Psoas muscle (tissue), 7 donors: ENCODE measurements at regions not wholly inside any gene's neighbourhood (a gene's known extent, or its start where the extent isn't known, plus 50 kb on each side); places are given as distances from the start of the nearest gene placed in this dataset.
"Not testable (repeated sequence)": the region's sequence is repeated elsewhere in the genome, so short reads cannot be mapped to it uniquely, and the experiment has no call there.

Source experiments
- ATAC-seq, 4 donors: fragments of 200-7000 bp; cut with Tn5 transposase; one replicate each; pipeline ENCODE4 v1.9.1; 2020; ENCODE audit warnings: moderate library complexity in 3 of 4, mild to moderate bottlenecking in 2 of 4
- DNase-seq, 2 donors: peaks; one replicate each; pipeline ENCODE4 v3.0.0-alpha.2; 2020
- H3K27ac ChIP-seq: fragments of 200-600 bp; one replicate; pipeline ENCODE4 v1.8.0; 2022
- H3K27me3 ChIP-seq, 3 donors: fragments of 200-600 bp in 1 of 3; one replicate each; pipeline versions ENCODE4 v1.6.1 to v1.8.0; 2013 to 2022; ENCODE audit warnings: low read length in 2 of 3, mild to moderate bottlenecking in 2 of 3, moderate library complexity in 1 of 3; ENCODE audit not compliant: insufficient read depth in 3 of 3
- H3K36me3 ChIP-seq, 2 donors: fragments of 200-600 bp in 1 of 2; one replicate each; pipeline versions ENCODE4 v1.6.1 to v1.8.0; 2013 to 2022; ENCODE audit warnings: low read depth in 1 of 2, mild to moderate bottlenecking in 1 of 2, moderate library complexity in 1 of 2; ENCODE audit not compliant: insufficient read depth in 1 of 2
- H3K4me1 ChIP-seq: fragments of 200-600 bp; one replicate; pipeline ENCODE4 v1.8.0; 2022
- H3K4me3 ChIP-seq: fragments of 200-600 bp; one replicate; pipeline ENCODE4 v1.8.0; 2022; ENCODE audit warnings: mild to moderate bottlenecking
- H3K9me3 ChIP-seq: fragments of 200-600 bp; one replicate; pipeline ENCODE4 v1.8.0; 2022
- WGBS, 3 donors: extraction: QIAGEN DNeasy Blood & Tissue Kit; methylation state at CpG; one replicate each; pipeline versions ENCODE4 v1.1.6 to v1.1.7; 2013; 5-methylcytosine and 5-hydroxymethylcytosine counted together
- intact Hi-C, 2 donors: fragments of 100-400 bp; cut with DNase I; formaldehyde crosslinking; loops; one replicate each; pipeline versions ENCODE4 v1.11.0 to v1.14.2; 2022
- TF ChIP-seq, protein P1 (sequence below): fragments of 200-600 bp; IDR thresholded peaks from one replicate; pipeline ENCODE4 v1.8.0; 2022; ENCODE audit warnings: antibody characterized with exemption
- donor health status: healthy with polysubstance abuse.
- donor health status: DM: no; HTN: no; CAD: no; lungs with moderate emphysema.
- donor health status: Bipolar disorder and iron deficiency.
- donor health status: healthy.
- donor health status: DM: yes; HTN: yes; CAD: no.
- donor health status: DM: no; HTN: no; CAD: no.
- donor health status: DM: yes; HTN: yes; CAD: no.

DNA sequence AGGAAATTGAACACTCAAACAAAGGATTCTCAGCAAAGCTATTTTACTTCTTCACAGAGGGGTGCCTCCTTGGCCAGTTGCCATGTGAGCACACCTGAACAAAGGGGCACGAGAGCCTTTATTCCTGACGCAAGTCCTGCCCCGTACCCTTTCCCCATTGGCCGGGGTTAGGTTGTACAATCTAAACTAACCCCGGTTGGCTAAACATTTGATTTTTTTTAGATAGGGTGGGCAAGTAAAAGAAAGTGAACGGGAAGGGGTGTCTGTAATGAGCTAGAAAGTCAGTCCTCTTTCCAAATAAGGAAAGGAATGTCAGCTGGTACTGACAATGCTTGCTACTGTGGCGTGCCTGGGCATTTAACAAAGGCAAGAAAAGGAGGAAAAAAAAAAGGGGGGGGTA is 135.5 kb upstream of the CDKN3 start:
- ATAC-seq, result no peak
- Histone ChIP-seq H3K36me3 (no peaks in the 10 kb centered on the region), H3K9me3 (no peaks in the 10 kb centered on the region), H3K4me3 (no peak overlapping the region), H3K4me1 (no peaks in the 10 kb centered on the region), H3K27ac (no peak overlapping the region), H3K27me3 (no peaks in the 10 kb centered on the region)
- intact Hi-C loops, result no loop called here
- WGBS, 3 donors, result 72 to 80% (median 76%) methylated on average over 7 of the region's 7 CpGs
- TF ChIP-seq, protein P1, sequence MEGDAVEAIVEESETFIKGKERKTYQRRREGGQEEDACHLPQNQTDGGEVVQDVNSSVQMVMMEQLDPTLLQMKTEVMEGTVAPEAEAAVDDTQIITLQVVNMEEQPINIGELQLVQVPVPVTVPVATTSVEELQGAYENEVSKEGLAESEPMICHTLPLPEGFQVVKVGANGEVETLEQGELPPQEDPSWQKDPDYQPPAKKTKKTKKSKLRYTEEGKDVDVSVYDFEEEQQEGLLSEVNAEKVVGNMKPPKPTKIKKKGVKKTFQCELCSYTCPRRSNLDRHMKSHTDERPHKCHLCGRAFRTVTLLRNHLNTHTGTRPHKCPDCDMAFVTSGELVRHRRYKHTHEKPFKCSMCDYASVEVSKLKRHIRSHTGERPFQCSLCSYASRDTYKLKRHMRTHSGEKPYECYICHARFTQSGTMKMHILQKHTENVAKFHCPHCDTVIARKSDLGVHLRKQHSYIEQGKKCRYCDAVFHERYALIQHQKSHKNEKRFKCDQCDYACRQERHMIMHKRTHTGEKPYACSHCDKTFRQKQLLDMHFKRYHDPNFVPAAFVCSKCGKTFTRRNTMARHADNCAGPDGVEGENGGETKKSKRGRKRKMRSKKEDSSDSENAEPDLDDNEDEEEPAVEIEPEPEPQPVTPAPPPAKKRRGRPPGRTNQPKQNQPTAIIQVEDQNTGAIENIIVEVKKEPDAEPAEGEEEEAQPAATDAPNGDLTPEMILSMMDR, result no peak
- DNase-seq, result no peak

DNA sequence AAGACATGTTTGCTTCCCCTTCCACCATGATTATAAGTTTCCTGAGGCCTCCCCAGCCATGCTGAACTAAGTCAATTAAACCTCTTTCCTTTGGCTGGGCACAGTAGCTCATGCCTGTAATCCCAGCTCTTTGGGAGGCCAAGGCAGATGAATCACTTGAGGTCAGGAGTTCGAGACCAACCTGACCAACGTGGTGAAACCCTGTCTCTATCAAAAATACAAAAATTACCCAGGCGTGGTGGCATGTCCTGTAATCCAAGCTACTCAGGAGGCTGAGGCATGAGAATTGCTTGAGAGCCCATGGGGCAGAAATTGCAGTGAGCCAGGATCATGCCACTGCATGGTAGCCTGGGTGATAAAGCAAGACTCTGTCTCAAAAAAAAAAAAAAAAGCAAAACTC is 130.2 kb upstream of the CDKN3 start:
- H3K27me3 ChIP-seq, H3K4me3 ChIP-seq, H3K4me1 ChIP-seq, DNase-seq, H3K9me3 ChIP-seq, H3K27ac ChIP-seq, intact Hi-C loops, H3K36me3 ChIP-seq, ATAC-seq: not testable (repeated sequence)
- WGBS, 3 donors, result 85 to 96% (median 86%) methylated on average over 3 of the region's 3 CpGs

DNA sequence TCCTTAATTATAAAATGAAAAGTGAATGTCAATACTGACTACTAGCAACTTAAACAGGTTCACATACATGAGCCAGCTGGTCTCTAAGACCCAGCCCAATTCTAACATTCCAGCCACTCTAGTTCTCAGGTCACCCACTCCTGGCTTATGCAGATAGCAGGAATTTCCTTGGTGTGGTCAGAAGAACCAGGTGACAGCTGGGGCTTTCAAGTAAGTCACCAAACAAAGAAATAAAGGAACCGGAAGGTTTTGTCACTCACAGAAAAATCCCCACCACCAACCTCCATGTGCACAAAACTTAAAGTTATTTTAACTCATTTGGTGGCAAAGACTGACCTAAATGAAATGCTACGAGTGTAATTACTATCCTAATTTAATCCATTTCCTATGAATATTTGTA is 129.6 kb upstream of the CDKN3 start:
- no peak overlapping the region for H3K27ac ChIP-seq
- intact Hi-C loops, result no loop called here
- no peak for ATAC-seq
- no peaks in the 10 kb centered on the region for H3K36me3 ChIP-seq
- no peaks in the 10 kb centered on the region for H3K27me3 ChIP-seq
- no peak for DNase-seq
- 65 to 79% (median 75%) methylated on average over 2 of the region's 2 CpGs for WGBS, 3 donors
- H3K4me1 ChIP-seq, result no peaks in the 10 kb centered on the region
- no peak overlapping the region for H3K4me3 ChIP-seq
- TF ChIP-seq, protein P1, result no peak
- H3K9me3 ChIP-seq, result no peaks in the 10 kb centered on the region

DNA sequence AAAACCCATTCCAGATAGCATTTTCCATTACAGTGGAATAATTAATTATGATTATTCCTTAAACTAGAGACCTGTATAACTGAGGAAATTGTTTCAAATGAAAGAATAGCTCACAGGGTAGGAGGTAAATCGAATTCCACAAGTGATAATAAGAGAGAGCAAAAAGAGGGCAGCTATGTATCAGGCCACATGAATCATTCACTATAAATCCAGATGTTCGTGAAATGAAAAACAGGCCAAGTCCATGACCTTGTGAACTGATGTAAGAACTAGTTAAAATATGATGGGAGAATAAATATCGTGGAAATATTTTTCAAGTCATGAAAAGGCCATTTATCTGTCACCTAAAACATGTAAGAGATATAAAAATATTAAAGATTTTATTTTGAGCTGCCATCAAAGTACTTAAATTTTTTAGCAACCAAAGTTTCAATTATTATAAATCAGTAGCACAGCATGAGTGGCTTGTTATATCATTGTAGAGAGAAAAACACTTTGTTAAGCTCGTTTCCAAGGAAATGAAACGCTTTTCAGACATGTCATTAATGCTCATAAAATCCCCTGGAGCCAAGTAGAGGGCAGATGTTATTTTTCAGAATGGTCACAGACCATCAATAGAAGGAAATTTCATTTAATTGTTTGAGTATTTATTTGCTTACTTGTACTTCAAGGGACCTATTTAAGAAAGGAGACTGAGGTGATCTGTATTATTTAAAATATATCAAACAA is 120.6 kb upstream of the CDKN3 start:
- intact Hi-C loops, result no loop called here
- no peak for ATAC-seq
- no peaks in the 10 kb centered on the region for H3K36me3 ChIP-seq
- WGBS, 3 donors, result 22 to 32% (median 26%) methylated on average over 5 of the region's 5 CpGs
- H3K27ac ChIP-seq, result no peak overlapping the region
- H3K9me3 ChIP-seq, result no peaks in the 10 kb centered on the region
- H3K4me3 ChIP-seq, result no peak overlapping the region
- TF ChIP-seq, protein P1, result no peak
- H3K27me3 ChIP-seq, result no peaks in the 10 kb centered on the region
- H3K4me1 ChIP-seq, result no peaks in the 10 kb centered on the region
- no peak for DNase-seq

DNA sequence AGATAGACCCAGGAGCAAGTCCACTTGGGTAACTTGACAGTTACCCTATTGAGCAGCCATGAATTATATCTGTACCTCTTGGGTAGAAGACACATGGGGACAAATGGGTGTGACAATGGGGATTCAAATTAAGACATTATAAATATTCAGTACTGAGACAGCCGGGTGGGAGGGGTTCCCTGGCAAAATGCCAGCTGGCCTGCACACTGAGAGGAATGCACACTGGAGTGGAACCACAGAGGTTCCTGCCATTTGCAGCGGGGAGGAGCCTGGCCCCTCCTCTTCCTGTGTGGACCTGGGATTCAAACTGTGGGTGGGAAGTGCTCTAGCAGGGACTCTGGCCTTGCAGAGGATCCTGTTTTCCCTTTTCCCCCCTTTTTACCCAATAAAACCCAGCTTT is 118.7 kb upstream of the CDKN3 start:
- no peaks in the 10 kb centered on the region for H3K36me3 ChIP-seq
- no peaks in the 10 kb centered on the region for H3K9me3 ChIP-seq
- no peak overlapping the region for H3K27ac ChIP-seq
- WGBS, 3 donors, result 43 to 45% (median 44%) methylated on average over 2 of the region's 2 CpGs
- intact Hi-C loops, result no loop called here
- TF ChIP-seq, protein P1, result no peak
- no peak for DNase-seq
- H3K4me1 ChIP-seq, result no peaks in the 10 kb centered on the region
- ATAC-seq, result no peak
- no peaks in the 10 kb centered on the region for H3K27me3 ChIP-seq
- no peak overlapping the region for H3K4me3 ChIP-seq
